Thyroid gland (tissue), 4 donors: ENCODE measurements at regions not wholly inside any gene's neighbourhood (a gene's known extent, or its start where the extent isn't known, plus 50 kb on each side); places are given as distances from the start of the nearest gene placed in this dataset.

Source experiments
- POLR2A ChIP-seq, 2 donors: fragments of 450-650 bp; IDR thresholded peaks; one replicate each; pipeline ENCODE4 v1.6.1; 2017; ENCODE audit warnings: antibody characterized with exemption in 2 of 2, mild to moderate bottlenecking in 2 of 2, moderate library complexity in 1 of 2
- TF ChIP-seq, protein P1 (sequence below), 6 experiments: fragments of 200-600 bp in 3 of 6; fragments of 450-650 bp in 3 of 6; sonication (generic) in 3 of 6; IDR thresholded peaks; one replicate each; pipeline ENCODE4 v1.5.1; 2016 to 2019; ENCODE audit warnings: antibody characterized with exemption in 6 of 6, mild to moderate bottlenecking in 2 of 6, inconsistent platforms in 1 of 6, moderate library complexity in 1 of 6

DNA sequence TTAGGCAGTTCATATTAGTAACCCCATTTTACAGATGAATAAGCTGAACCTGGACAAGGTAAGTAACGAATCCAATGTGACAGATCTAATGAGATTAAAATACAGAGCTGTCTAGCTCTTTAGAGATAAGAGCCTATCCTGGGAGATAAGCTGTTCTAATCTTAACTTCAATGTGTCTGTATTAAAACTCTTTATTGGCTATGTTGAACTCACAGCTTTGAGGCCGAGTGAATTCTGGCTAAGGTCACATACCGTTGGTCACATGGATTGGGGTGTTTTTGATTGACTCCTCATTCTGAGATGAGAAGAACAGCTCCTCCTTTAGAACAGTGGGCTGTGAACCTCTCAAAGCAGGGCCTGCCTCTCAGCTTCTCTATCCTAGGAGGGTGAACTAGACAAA, 113.4 kb upstream of the EEPD1 start:
- TF ChIP-seq POLR2A (IDR thresholded peaks at IDR 0.05), result no peak
- TF ChIP-seq, protein P1, sequence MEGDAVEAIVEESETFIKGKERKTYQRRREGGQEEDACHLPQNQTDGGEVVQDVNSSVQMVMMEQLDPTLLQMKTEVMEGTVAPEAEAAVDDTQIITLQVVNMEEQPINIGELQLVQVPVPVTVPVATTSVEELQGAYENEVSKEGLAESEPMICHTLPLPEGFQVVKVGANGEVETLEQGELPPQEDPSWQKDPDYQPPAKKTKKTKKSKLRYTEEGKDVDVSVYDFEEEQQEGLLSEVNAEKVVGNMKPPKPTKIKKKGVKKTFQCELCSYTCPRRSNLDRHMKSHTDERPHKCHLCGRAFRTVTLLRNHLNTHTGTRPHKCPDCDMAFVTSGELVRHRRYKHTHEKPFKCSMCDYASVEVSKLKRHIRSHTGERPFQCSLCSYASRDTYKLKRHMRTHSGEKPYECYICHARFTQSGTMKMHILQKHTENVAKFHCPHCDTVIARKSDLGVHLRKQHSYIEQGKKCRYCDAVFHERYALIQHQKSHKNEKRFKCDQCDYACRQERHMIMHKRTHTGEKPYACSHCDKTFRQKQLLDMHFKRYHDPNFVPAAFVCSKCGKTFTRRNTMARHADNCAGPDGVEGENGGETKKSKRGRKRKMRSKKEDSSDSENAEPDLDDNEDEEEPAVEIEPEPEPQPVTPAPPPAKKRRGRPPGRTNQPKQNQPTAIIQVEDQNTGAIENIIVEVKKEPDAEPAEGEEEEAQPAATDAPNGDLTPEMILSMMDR (IDR thresholded peaks at IDR 0.05), result no peak
